ENCODE measurements at regions not wholly inside any gene's neighbourhood (a gene's known extent, or its start where the extent isn't known, plus 50 kb on each side); places are given as distances from the start of the nearest gene placed in this dataset.

GRCh38 chr2:22832196-22832595 is 552.8 kb upstream of the KLHL29 start:
- TF ChIP-seq CTCF (IDR thresholded peaks at IDR 0.05) = no peak
- no peak for TF ChIP-seq POLR2A (IDR thresholded peaks at IDR 0.05; ENCODE audit: low read length)
- TF ChIP-seq CBX2 (IDR thresholded peaks at IDR 0.05; ENCODE audit: borderline replicate concordance, low read depth) = no peak
- TF ChIP-seq KDM1A (IDR thresholded peaks at IDR 0.05; ENCODE audit: low read depth) = no peak
- TF ChIP-seq JUN (IDR thresholded peaks at IDR 0.05) = no peak
- TF ChIP-seq CEBPB (IDR thresholded peaks at IDR 0.05) = no peak
